A549 (cell line): ENCODE measurements at regions not wholly inside any gene's neighbourhood (a gene's known extent, or its start where the extent isn't known, plus 50 kb on each side); places are given as distances from the start of the nearest gene placed in this dataset.

Source experiments
- ATAC-seq, 2 experiments: fragments of 200-7000 bp in 1 of 2; fragments of >200 bp in 1 of 2; cut with Nextera tagmentation in 1 of 2; cut with Tn5 transposase in 1 of 2; 3 replicates each; pipeline versions ENCODE4 v1.8.0 to v1.9.1; 2018 to 2020; ENCODE audit warnings: mild to moderate bottlenecking in 1 of 2, moderate library complexity in 1 of 2
- CTCF ChIA-PET: fragments of 300-600 bp; sonication (Branson Sonifier 250); formaldehyde crosslinking; extraction: SDS; loops from one replicate; lab custom pipeline; 2021; ENCODE audit warnings: antibody characterized with exemption, inconsistent platforms; lab: Yijun Ruan, JAX
- POLR2A ChIA-PET: fragments of 350-600 bp; formaldehyde crosslinking; extraction: SDS; loops from one replicate; lab custom pipeline; 2021; ENCODE audit warnings: antibody characterized with exemption, inconsistent platforms; lab: Yijun Ruan, JAX
- DNase-seq, 2 experiments: peaks; one replicate each; pipeline versions ENCODE4 v3.0.0 to v3.0.0-alpha.2; 2011 to 2016; ENCODE audit warnings: low read depth in 1 of 2, low spot score in 1 of 2
- FAIRE-seq: peaks from 2 replicates; lab custom pipeline; 2011; peaks lifted over from hg19 to GRCh38; lab: Jason Lieb, UNC
- H3K27ac ChIP-seq, 2 experiments: fragments of >200 bp; sonication (Bioruptor Twin); formaldehyde crosslinking; 3 replicates each; pipeline ENCODE4 v1.5.1; 2016 to 2017
- H3K4me1 ChIP-seq: fragments of >200 bp; sonication (Bioruptor Twin); formaldehyde crosslinking; 3 replicates; pipeline ENCODE4 v1.6.1; 2016
- H3K4me2 ChIP-seq: fragments of >200 bp; sonication (Bioruptor Twin); formaldehyde crosslinking; 3 replicates; pipeline ENCODE4 v1.6.1; 2016
- H3K4me3 ChIP-seq: fragments of >200 bp; sonication (Bioruptor Twin); formaldehyde crosslinking; 3 replicates; pipeline ENCODE4 v1.5.1; 2016
- H3K9me3 ChIP-seq: fragments of >200 bp; sonication (Bioruptor Twin); formaldehyde crosslinking; 3 replicates; pipeline ENCODE4 v1.6.1; 2016
- ATOH8 ChIP-seq: fragments of 250-450 bp; sonication (Bioruptor Pico); IDR thresholded peaks from 2 replicates; pipeline ENCODE4 v1.5.0; 2020; ENCODE audit warnings: low read depth, mild to moderate bottlenecking, moderate library complexity
- BCL3 ChIP-seq: fragments of >200 bp; sonication (Bioruptor Twin); formaldehyde crosslinking; IDR thresholded peaks from 3 replicates; pipeline ENCODE4 v1.6.1; 2016
- CBX8 ChIP-seq: fragments of 200-600 bp; sonication (generic); IDR thresholded peaks from 2 replicates; pipeline ENCODE4 v1.6.1; 2016
- CEBPB ChIP-seq, 2 experiments: fragments of >200 bp in 1 of 2; sonication (Bioruptor Twin) in 1 of 2; formaldehyde crosslinking in 1 of 2; IDR thresholded peaks; 2 replicates each; pipeline ENCODE4 v1.6.1; 2012 to 2016
- ESRRA ChIP-seq: fragments of 150-350 bp; IDR thresholded peaks from 2 replicates; pipeline ENCODE4 v1.6.1; 2014; ENCODE audit warnings: mild to moderate bottlenecking, low read length, borderline replicate concordance
- FOSB ChIP-seq: fragments of 250-450 bp; sonication (Bioruptor Pico); IDR thresholded peaks from 2 replicates; pipeline ENCODE4 v1.5.0; 2020; ENCODE audit warnings: mild to moderate bottlenecking, moderate library complexity
- FOSL2 ChIP-seq, 2 experiments: fragments of 450-650 bp in 1 of 2; fragments of >200 bp in 1 of 2; sonication (Bioruptor Twin) in 1 of 2; formaldehyde crosslinking; IDR thresholded peaks; 2 replicates each; pipeline versions ENCODE4 v1.5.0 to v1.6.1; 2016 to 2020; ENCODE audit warnings: mild to moderate bottlenecking in 1 of 2, moderate library complexity in 1 of 2
- FOXS1 ChIP-seq: fragments of 250-450 bp; sonication (Bioruptor Pico); IDR thresholded peaks from 2 replicates; pipeline ENCODE4 v1.5.0; 2020; ENCODE audit warnings: mild to moderate bottlenecking, moderate library complexity
- HDAC2 ChIP-seq: fragments of 200-600 bp; sonication (generic); IDR thresholded peaks from 2 replicates; pipeline ENCODE4 v1.6.1; 2016
- JUN ChIP-seq, 2 experiments: fragments of >200 bp; sonication (Bioruptor Twin); formaldehyde crosslinking; IDR thresholded peaks; 2 replicates in 1 of 2; 3 replicates in 1 of 2; pipeline ENCODE4 v1.6.1; 2016 to 2017
- JUNB ChIP-seq: fragments of >200 bp; sonication (Bioruptor Twin); formaldehyde crosslinking; IDR thresholded peaks from 2 replicates; pipeline ENCODE4 v1.6.1; 2016
- KDM1A ChIP-seq: fragments of 200-600 bp; sonication (generic); IDR thresholded peaks from 2 replicates; pipeline ENCODE4 v1.6.1; 2016; ENCODE audit warnings: low read depth, mild to moderate bottlenecking
- MAX ChIP-seq: IDR thresholded peaks from 2 replicates; pipeline ENCODE4 v1.6.1; 2012
- NFE2L2 ChIP-seq: fragments of 150-350 bp; conservative IDR thresholded peaks from 2 replicates; pipeline ENCODE4 v1.6.1; 2014; ENCODE audit warnings: low read length
- RNF2 ChIP-seq: fragments of 200-600 bp; sonication (generic); IDR thresholded peaks from 2 replicates; pipeline ENCODE4 v1.6.1; 2016; ENCODE audit warnings: low read depth, mild to moderate bottlenecking, antibody characterized with exemption, moderate library complexity, borderline replicate concordance
- SREBF2 ChIP-seq: fragments of 450-650 bp; IDR thresholded peaks from 2 replicates; pipeline ENCODE4 v1.6.1; 2014; ENCODE audit warnings: mild to moderate bottlenecking, moderate library complexity
- TFCP2L1 ChIP-seq: fragments of 250-450 bp; sonication (Bioruptor Pico); IDR thresholded peaks from 2 replicates; pipeline ENCODE4 v1.5.0; 2021; ENCODE audit warnings: mild to moderate bottlenecking
- ZC3H11A ChIP-seq: fragments of 450-650 bp; IDR thresholded peaks from 2 replicates; pipeline ENCODE4 v1.6.1; 2014; ENCODE audit warnings: antibody characterized with exemption, mild to moderate bottlenecking
- ZSCAN20 ChIP-seq: fragments of 250-450 bp; sonication (Bioruptor Pico); IDR thresholded peaks from 2 replicates; pipeline ENCODE4 v1.8.0; 2022; ENCODE audit warnings: mild to moderate bottlenecking, moderate library complexity
- WGBS: methylation state at CpG from one replicate; pipeline ENCODE4 v1.1.6; 2017; ENCODE audit errors: missing lambda C conversion rate; 5-methylcytosine and 5-hydroxymethylcytosine counted together
- TF ChIP-seq, protein P1 (sequence below): IDR thresholded peaks from 2 replicates; pipeline ENCODE4 v1.6.1; 2012
- TF ChIP-seq, protein P2 (sequence below): IDR thresholded peaks from 2 replicates; pipeline ENCODE4 v1.6.1; 2012; ENCODE audit warnings: low read depth, borderline replicate concordance
- TF ChIP-seq, protein P3 (sequence below): fragments of 250-450 bp; sonication (Bioruptor Pico); IDR thresholded peaks from 2 replicates; pipeline ENCODE4 v1.5.0; 2021; ENCODE audit warnings: mild to moderate bottlenecking, moderate library complexity, borderline replicate concordance
- TF ChIP-seq, protein P4 (sequence below): fragments of >200 bp; sonication (Bioruptor Twin); formaldehyde crosslinking; IDR thresholded peaks from 2 replicates; pipeline ENCODE4 v1.6.1; 2016

- 89% methylated on average over 9 of the region's 9 CpGs for WGBS
- ATAC-seq (no peak), DNase-seq (no peak), FAIRE-seq (no peak)
- Histone ChIP-seq H3K9me3 (no peaks in the 10 kb centered on the region), H3K27ac (no peak overlapping the region), H3K4me3 (no peak overlapping the region), H3K4me2 (no peak overlapping the region), H3K4me1 (no peaks in the 10 kb centered on the region)
- POLR2A ChIA-PET: no interaction called here
- TF ChIP-seq ZC3H11A (no peak), ESRRA (no peak), FOXS1 (no peak), ATOH8 (CRISPR knock-in tag) (no peak), RNF2 (no peak), BCL3 (no peak), JUN (IDR thresholded peaks at IDR 0.05) (no peak), MAX (no peak), KDM1A (no peak), JUNB (no peak), HDAC2 (no peak)
- TF ChIP-seq, protein P1, sequence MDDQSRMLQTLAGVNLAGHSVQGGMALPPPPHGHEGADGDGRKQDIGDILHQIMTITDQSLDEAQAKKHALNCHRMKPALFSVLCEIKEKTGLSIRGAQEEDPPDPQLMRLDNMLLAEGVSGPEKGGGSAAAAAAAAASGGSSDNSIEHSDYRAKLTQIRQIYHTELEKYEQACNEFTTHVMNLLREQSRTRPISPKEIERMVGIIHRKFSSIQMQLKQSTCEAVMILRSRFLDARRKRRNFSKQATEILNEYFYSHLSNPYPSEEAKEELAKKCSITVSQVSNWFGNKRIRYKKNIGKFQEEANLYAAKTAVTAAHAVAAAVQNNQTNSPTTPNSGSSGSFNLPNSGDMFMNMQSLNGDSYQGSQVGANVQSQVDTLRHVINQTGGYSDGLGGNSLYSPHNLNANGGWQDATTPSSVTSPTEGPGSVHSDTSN: no peak
- TF ChIP-seq, protein P2, sequence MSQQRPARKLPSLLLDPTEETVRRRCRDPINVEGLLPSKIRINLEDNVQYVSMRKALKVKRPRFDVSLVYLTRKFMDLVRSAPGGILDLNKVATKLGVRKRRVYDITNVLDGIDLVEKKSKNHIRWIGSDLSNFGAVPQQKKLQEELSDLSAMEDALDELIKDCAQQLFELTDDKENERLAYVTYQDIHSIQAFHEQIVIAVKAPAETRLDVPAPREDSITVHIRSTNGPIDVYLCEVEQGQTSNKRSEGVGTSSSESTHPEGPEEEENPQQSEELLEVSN: no peak
- TF ChIP-seq, protein P3, sequence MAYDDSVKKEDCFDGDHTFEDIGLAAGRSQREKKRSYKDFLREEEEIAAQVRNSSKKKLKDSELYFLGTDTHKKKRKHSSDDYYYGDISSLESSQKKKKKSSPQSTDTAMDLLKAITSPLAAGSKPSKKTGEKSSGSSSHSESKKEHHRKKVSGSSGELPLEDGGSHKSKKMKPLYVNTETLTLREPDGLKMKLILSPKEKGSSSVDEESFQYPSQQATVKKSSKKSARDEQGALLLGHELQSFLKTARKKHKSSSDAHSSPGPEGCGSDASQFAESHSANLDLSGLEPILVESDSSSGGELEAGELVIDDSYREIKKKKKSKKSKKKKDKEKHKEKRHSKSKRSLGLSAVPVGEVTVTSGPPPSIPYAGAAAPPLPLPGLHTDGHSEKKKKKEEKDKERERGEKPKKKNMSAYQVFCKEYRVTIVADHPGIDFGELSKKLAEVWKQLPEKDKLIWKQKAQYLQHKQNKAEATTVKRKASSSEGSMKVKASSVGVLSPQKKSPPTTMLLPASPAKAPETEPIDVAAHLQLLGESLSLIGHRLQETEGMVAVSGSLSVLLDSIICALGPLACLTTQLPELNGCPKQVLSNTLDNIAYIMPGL (CRISPR knock-in tag): no peak
- CTCF ChIA-PET: interaction anchor here (0.6 kb wide), 1 partner anchor 10 kb away, joined by 3 read pairs; no protein-coding TSS in a partner anchor
Observed at GRCh38 chr21:16071092-16071491, 341.3 kb downstream of the USP25 start.

GRCh38 chr21:16071761-16072160 is 342.0 kb downstream of the USP25 start:
- no peak for TF ChIP-seq FOSL2 (IDR thresholded peaks at IDR 0.05)
- no peak for TF ChIP-seq FOSL2 (CRISPR knock-in tag; IDR thresholded peaks at IDR 0.05)
- no peak for TF ChIP-seq SREBF2
- no peak for TF ChIP-seq ZSCAN20 (CRISPR knock-in tag)
- TF ChIP-seq, protein P4, sequence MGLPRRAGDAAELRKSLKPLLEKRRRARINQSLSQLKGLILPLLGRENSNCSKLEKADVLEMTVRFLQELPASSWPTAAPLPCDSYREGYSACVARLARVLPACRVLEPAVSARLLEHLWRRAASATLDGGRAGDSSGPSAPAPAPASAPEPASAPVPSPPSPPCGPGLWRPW: no peak
- no peak for TF ChIP-seq FOSB (CRISPR knock-in tag)
- TF ChIP-seq CBX8: no peak
- TF ChIP-seq CEBPB (IDR thresholded peaks at IDR 0.05): no peak
- TF ChIP-seq MAX: no peak
- TF ChIP-seq TFCP2L1 (CRISPR knock-in tag): no peak
- TF ChIP-seq, protein P1: no peak
- no peak for TF ChIP-seq NFE2L2
- Histone ChIP-seq H3K27ac (no peak overlapping the region), H3K9me3 (no peaks in the 10 kb centered on the region), H3K4me3 (no peak overlapping the region), H3K4me2 (no peak overlapping the region), H3K4me1 (no peaks in the 10 kb centered on the region)
- FAIRE-seq: no peak
- DNase-seq: no peak
- WGBS: 60% methylated on average over 2 of the region's 2 CpGs
- ATAC-seq: no peak
- POLR2A ChIA-PET: no interaction called here
- CTCF ChIA-PET: no interaction called here
